A549 (cell line): ENCODE measurements at regions not wholly inside any gene's neighbourhood (a gene's known extent, or its start where the extent isn't known, plus 50 kb on each side); places are given as distances from the start of the nearest gene placed in this dataset.

Experiments used
- ATAC-seq, 2 experiments: fragments of 200-7000 bp in 1 of 2; fragments of >200 bp in 1 of 2; cut with Nextera tagmentation in 1 of 2; cut with Tn5 transposase in 1 of 2; 3 replicates each; pipeline versions ENCODE4 v1.8.0 to v1.9.1; 2018 to 2020; ENCODE audit warnings: mild to moderate bottlenecking in 1 of 2, moderate library complexity in 1 of 2
- CTCF ChIA-PET: fragments of 300-600 bp; sonication (Branson Sonifier 250); formaldehyde crosslinking; extraction: SDS; loops from one replicate; lab custom pipeline; 2021; ENCODE audit warnings: antibody characterized with exemption, inconsistent platforms; lab: Yijun Ruan, JAX
- POLR2A ChIA-PET: fragments of 350-600 bp; formaldehyde crosslinking; extraction: SDS; loops from one replicate; lab custom pipeline; 2021; ENCODE audit warnings: antibody characterized with exemption, inconsistent platforms; lab: Yijun Ruan, JAX
- DNase-seq, 2 experiments: peaks; one replicate each; pipeline versions ENCODE4 v3.0.0 to v3.0.0-alpha.2; 2011 to 2016; ENCODE audit warnings: low read depth in 1 of 2, low spot score in 1 of 2
- FAIRE-seq: peaks from 2 replicates; lab custom pipeline; 2011; peaks lifted over from hg19 to GRCh38; lab: Jason Lieb, UNC
- H3K27ac ChIP-seq, 2 experiments: fragments of >200 bp; sonication (Bioruptor Twin); formaldehyde crosslinking; 3 replicates each; pipeline ENCODE4 v1.5.1; 2016 to 2017
- H3K4me1 ChIP-seq: fragments of >200 bp; sonication (Bioruptor Twin); formaldehyde crosslinking; 3 replicates; pipeline ENCODE4 v1.6.1; 2016
- H3K4me2 ChIP-seq: fragments of >200 bp; sonication (Bioruptor Twin); formaldehyde crosslinking; 3 replicates; pipeline ENCODE4 v1.6.1; 2016
- H3K4me3 ChIP-seq: fragments of >200 bp; sonication (Bioruptor Twin); formaldehyde crosslinking; 3 replicates; pipeline ENCODE4 v1.5.1; 2016
- H3K9me3 ChIP-seq: fragments of >200 bp; sonication (Bioruptor Twin); formaldehyde crosslinking; 3 replicates; pipeline ENCODE4 v1.6.1; 2016
- BHLHE40 ChIP-seq: IDR thresholded peaks from 2 replicates; pipeline ENCODE4 v1.6.1; 2012; ENCODE audit warnings: low read depth, low read length, inconsistent platforms
- CHD2 ChIP-seq: fragments of 150-350 bp; IDR thresholded peaks from 2 replicates; pipeline ENCODE4 v1.6.1; 2014; ENCODE audit warnings: low read length; ENCODE audit not compliant: partially characterized antibody
- CHD4 ChIP-seq: fragments of 200-600 bp; sonication (generic); IDR thresholded peaks from 2 replicates; pipeline ENCODE4 v1.6.1; 2016; ENCODE audit warnings: antibody characterized with exemption, mild to moderate bottlenecking, borderline replicate concordance
- EHMT2 ChIP-seq: fragments of 200-600 bp; sonication (generic); IDR thresholded peaks from 2 replicates; pipeline ENCODE4 v1.6.1; 2016; ENCODE audit warnings: antibody characterized with exemption, low read depth, mild to moderate bottlenecking, moderate library complexity
- ESRRA ChIP-seq: fragments of 150-350 bp; IDR thresholded peaks from 2 replicates; pipeline ENCODE4 v1.6.1; 2014; ENCODE audit warnings: mild to moderate bottlenecking, low read length, borderline replicate concordance
- FOSB ChIP-seq: fragments of 250-450 bp; sonication (Bioruptor Pico); IDR thresholded peaks from 2 replicates; pipeline ENCODE4 v1.5.0; 2020; ENCODE audit warnings: mild to moderate bottlenecking, moderate library complexity
- FOSL2 ChIP-seq, 2 experiments: fragments of 450-650 bp in 1 of 2; fragments of >200 bp in 1 of 2; sonication (Bioruptor Twin) in 1 of 2; formaldehyde crosslinking; IDR thresholded peaks; 2 replicates each; pipeline versions ENCODE4 v1.5.0 to v1.6.1; 2016 to 2020; ENCODE audit warnings: mild to moderate bottlenecking in 1 of 2, moderate library complexity in 1 of 2
- GATA3 ChIP-seq: IDR thresholded peaks from 2 replicates; pipeline ENCODE4 v1.6.1; 2012; ENCODE audit warnings: borderline replicate concordance
- HOXA7 ChIP-seq: fragments of 250-450 bp; sonication (Bioruptor Pico); IDR thresholded peaks from 2 replicates; pipeline ENCODE4 v1.5.0; 2020; ENCODE audit warnings: mild to moderate bottlenecking, moderate library complexity
- JUN ChIP-seq, 2 experiments: fragments of >200 bp; sonication (Bioruptor Twin); formaldehyde crosslinking; IDR thresholded peaks; 2 replicates in 1 of 2; 3 replicates in 1 of 2; pipeline ENCODE4 v1.6.1; 2016 to 2017
- JUNB ChIP-seq: fragments of >200 bp; sonication (Bioruptor Twin); formaldehyde crosslinking; IDR thresholded peaks from 2 replicates; pipeline ENCODE4 v1.6.1; 2016
- MAZ ChIP-seq: fragments of 150-350 bp; IDR thresholded peaks from 2 replicates; pipeline ENCODE4 v1.6.1; 2014; ENCODE audit warnings: antibody characterized with exemption, low read depth, low read length, borderline replicate concordance
- NFE2L2 ChIP-seq: fragments of 150-350 bp; conservative IDR thresholded peaks from 2 replicates; pipeline ENCODE4 v1.6.1; 2014; ENCODE audit warnings: low read length
- NPAS2 ChIP-seq: fragments of 250-450 bp; sonication (Bioruptor Pico); IDR thresholded peaks from 2 replicates; pipeline ENCODE4 v1.8.0; 2022; ENCODE audit warnings: mild to moderate bottlenecking, moderate library complexity, borderline replicate concordance
- PHF8 ChIP-seq: fragments of 200-600 bp; sonication (generic); IDR thresholded peaks from 2 replicates; pipeline ENCODE4 v1.6.1; 2016; ENCODE audit warnings: low read depth, mild to moderate bottlenecking, antibody characterized with exemption, moderate library complexity, borderline replicate concordance
- POLR2AphosphoS2 ChIP-seq: conservative IDR thresholded peaks from 2 replicates; pipeline ENCODE4 v1.6.1; 2012; ENCODE audit warnings: low read length, improper control_type of control experiment, inconsistent platforms
- RAD21 ChIP-seq, 2 experiments: fragments of >200 bp in 1 of 2; sonication (Bioruptor Twin) in 1 of 2; formaldehyde crosslinking in 1 of 2; IDR thresholded peaks in 1 of 2; conservative IDR thresholded peaks in 1 of 2; 2 replicates in 1 of 2; 3 replicates in 1 of 2; pipeline ENCODE4 v1.6.1; 2012 to 2018; ENCODE audit warnings: inconsistent platforms in 1 of 2
- RARB ChIP-seq: fragments of 250-450 bp; sonication (Bioruptor Pico); IDR thresholded peaks from 2 replicates; pipeline ENCODE4 v1.8.0; 2021; ENCODE audit warnings: mild to moderate bottlenecking, moderate library complexity
- RCOR1 ChIP-seq: fragments of 150-350 bp; IDR thresholded peaks from 2 replicates; pipeline ENCODE4 v1.6.1; 2014; ENCODE audit warnings: antibody characterized with exemption, low read length, low read depth
- SMC3 ChIP-seq: fragments of >200 bp; sonication (Bioruptor Twin); formaldehyde crosslinking; IDR thresholded peaks from 3 replicates; pipeline ENCODE4 v1.6.1; 2018; ENCODE audit warnings: inconsistent platforms
- SREBF2 ChIP-seq: fragments of 450-650 bp; IDR thresholded peaks from 2 replicates; pipeline ENCODE4 v1.6.1; 2014; ENCODE audit warnings: mild to moderate bottlenecking, moderate library complexity
- ZSCAN20 ChIP-seq: fragments of 250-450 bp; sonication (Bioruptor Pico); IDR thresholded peaks from 2 replicates; pipeline ENCODE4 v1.8.0; 2022; ENCODE audit warnings: mild to moderate bottlenecking, moderate library complexity
- WGBS: methylation state at CpG from one replicate; pipeline ENCODE4 v1.1.6; 2017; ENCODE audit errors: missing lambda C conversion rate; 5-methylcytosine and 5-hydroxymethylcytosine counted together
- TF ChIP-seq, protein P1 (sequence below): fragments of >200 bp; sonication (Bioruptor Twin); formaldehyde crosslinking; IDR thresholded peaks from 3 replicates; pipeline ENCODE4 v1.6.1; 2016
- TF ChIP-seq, protein P2 (sequence below): fragments of >200 bp; sonication (Bioruptor Twin); formaldehyde crosslinking; IDR thresholded peaks from 2 replicates; pipeline ENCODE4 v1.6.1; 2016
- TF ChIP-seq, protein P3 (sequence below): fragments of 150-350 bp; IDR thresholded peaks from 2 replicates; pipeline ENCODE4 v1.6.1; 2014; ENCODE audit warnings: low read depth, mild to moderate bottlenecking, low read length
- TF ChIP-seq, protein P4 (sequence below): IDR thresholded peaks from 2 replicates; pipeline ENCODE4 v1.6.1; 2012; ENCODE audit warnings: low read depth, borderline replicate concordance

DNA sequence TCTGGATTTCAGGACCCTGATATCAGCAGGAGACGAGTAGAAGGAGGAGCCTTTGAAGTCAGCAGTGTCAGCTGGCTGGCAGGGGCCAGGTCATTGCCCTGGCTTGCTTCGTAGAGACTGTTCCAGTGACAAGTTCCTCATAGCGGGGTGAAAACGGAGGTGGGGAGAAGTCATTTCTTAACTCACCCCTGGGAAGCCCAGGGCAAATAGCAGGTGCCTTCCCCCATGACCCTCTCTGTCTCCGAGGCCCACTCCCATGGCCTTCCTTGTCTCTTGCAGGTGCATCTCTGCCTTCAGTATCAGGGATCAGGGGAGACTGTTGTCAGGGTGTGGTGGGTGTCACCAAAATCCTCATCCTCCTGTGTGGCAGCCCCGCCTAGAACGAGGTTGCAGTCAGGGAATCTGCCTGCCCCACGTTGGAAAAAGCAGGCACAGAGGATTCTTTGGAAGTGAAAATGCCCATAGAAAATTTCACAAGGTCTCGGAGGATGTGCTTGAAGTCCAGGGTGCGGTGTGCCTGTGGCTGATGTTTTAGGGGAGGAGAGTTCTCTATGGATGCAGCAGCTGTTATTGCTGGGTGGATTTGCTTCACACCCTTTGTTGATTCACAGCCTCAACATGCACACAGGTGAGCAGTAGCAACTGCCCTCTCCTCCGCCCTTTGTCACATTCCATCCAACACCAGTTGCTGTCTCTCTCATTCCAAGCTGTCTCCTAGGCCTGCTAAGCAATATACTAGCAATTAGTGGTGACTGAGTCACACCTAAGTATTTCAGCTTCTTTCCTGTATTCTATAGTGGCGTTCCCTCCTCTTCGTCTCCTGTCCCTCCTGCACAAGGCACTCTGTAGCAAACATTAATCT lies 142.6 kb upstream of the FHL2 start (continued):
- TF ChIP-seq ESRRA (no peak), JUNB (no peak)

DNA sequence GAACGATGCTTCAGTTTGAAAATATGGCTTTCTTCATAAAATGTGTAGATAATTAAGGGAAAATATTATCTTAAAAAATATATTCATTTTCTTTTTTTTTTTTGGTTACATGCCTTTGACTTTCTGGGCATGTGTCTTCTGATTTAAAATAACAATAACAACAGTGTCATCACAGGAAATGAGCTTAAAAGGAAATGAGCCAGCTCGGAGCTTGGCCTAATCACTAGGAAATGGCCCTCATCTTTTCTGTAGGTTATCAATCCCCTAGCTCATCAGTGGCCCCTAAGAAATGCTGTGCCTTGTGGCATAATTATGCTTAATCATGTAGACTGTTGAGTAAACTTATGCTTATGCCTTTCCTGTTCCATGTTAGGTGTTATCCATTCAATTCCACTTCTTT lies 141.8 kb upstream of the FHL2 start:
- no peaks in the 10 kb centered on the region for H3K9me3 ChIP-seq
- no peak overlapping the region for H3K4me3 ChIP-seq
- POLR2A ChIA-PET: no interaction called here
- DNase-seq (no peak), FAIRE-seq (no peak), ATAC-seq (no peak)
- no peak overlapping the region for H3K27ac ChIP-seq
- H3K4me2 ChIP-seq: no peak overlapping the region
- no peaks in the 10 kb centered on the region for H3K4me1 ChIP-seq
- TF ChIP-seq NPAS2 (CRISPR knock-in tag) (no peak), POLR2AphosphoS2 (no peak)
- CTCF ChIA-PET: no interaction called here
- 71% methylated on average over 2 of the region's 2 CpGs for WGBS

DNA sequence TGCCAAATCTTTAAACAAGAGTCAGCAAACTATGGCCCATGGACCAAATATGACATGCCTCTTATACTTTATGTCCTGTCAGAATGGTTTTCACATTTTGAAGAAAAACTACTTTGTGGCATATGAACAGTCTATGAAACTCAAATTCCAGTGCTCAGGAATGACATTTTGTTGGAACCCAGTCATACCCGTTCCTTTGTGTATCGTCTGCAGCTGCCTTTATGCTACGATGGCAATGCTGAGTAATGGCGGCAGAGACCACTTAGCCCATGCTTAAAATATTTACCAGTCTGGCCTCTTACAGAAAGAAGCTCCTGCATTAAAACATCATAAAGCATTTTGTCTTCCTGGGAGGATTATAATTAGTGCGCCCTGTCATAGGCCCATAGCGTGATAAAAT lies 140.5 kb upstream of the FHL2 start:
- 76% methylated on average over 6 of the region's 6 CpGs for WGBS
- POLR2A ChIA-PET: no interaction called here
- no peak for FAIRE-seq
- no peak for TF ChIP-seq SMC3
- TF ChIP-seq, protein P1, sequence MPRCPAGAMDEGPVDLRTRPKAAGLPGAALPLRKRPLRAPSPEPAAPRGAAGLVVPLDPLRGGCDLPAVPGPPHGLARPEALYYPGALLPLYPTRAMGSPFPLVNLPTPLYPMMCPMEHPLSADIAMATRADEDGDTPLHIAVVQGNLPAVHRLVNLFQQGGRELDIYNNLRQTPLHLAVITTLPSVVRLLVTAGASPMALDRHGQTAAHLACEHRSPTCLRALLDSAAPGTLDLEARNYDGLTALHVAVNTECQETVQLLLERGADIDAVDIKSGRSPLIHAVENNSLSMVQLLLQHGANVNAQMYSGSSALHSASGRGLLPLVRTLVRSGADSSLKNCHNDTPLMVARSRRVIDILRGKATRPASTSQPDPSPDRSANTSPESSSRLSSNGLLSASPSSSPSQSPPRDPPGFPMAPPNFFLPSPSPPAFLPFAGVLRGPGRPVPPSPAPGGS: no peak
- TF ChIP-seq, protein P2, sequence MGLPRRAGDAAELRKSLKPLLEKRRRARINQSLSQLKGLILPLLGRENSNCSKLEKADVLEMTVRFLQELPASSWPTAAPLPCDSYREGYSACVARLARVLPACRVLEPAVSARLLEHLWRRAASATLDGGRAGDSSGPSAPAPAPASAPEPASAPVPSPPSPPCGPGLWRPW: no peak
- no peak for TF ChIP-seq ESRRA
- TF ChIP-seq PHF8: no peak
- no peak for TF ChIP-seq JUN (IDR thresholded peaks at IDR 0.05)
- TF ChIP-seq ZSCAN20 (CRISPR knock-in tag): no peak
- TF ChIP-seq BHLHE40: no peak
- no peak for TF ChIP-seq POLR2AphosphoS2
- no peak for TF ChIP-seq CHD4
- no peak for TF ChIP-seq HOXA7 (CRISPR knock-in tag)
- TF ChIP-seq, all 56 proteins: peak for 0
- Histone ChIP-seq H3K4me1 (no peaks in the 10 kb centered on the region), H3K9me3 (no peaks in the 10 kb centered on the region), H3K4me3 (no peak overlapping the region), H3K27ac (no peak overlapping the region), H3K4me2 (no peak overlapping the region)
- CTCF ChIA-PET: interaction anchor here (0.6 to 1.6 kb wide), 2 partner anchors 10 to 11 kb away, joined by 3 to 6 read pairs; no protein-coding TSS in a partner anchor
- ATAC-seq (no peak), DNase-seq (no peak)

DNA sequence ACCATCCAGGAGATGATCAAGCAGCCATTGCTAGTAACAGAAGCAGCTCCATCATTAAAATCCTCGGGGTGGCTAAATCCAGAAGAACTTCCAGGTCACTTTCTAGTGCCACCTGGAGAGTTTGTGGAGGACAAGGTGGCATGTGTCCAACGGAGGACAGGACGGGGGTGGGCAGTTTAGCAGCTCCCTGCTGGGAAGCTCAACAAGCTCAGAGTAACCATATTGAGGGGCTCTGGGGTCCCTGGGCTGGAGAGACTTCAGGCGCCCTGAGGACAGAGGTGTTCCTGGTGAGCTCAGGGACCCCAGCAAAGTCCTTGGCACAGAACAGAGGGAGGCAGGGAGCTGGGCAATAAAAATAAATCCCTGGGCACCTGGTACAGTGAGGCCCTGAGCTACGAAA lies 140.0 kb upstream of the FHL2 start:
- WGBS: 44% methylated on average over 3 of the region's 5 CpGs
- Histone ChIP-seq H3K4me3 (no peak overlapping the region), H3K4me1 (no peaks in the 10 kb centered on the region), H3K9me3 (no peaks in the 10 kb centered on the region), H3K4me2 (no peak overlapping the region), H3K27ac (no peak overlapping the region)
- DNase-seq (no peak), FAIRE-seq (no peak), ATAC-seq (no peak)
- ChIA-PET CTCF (interaction anchor here (0.6 to 1.6 kb wide), 3 partner anchors 11 to 17 kb away, joined by 3 to 6 read pairs (median 6); no protein-coding TSS in a partner anchor), POLR2A (no interaction called here)
- TF ChIP-seq, protein P3, sequence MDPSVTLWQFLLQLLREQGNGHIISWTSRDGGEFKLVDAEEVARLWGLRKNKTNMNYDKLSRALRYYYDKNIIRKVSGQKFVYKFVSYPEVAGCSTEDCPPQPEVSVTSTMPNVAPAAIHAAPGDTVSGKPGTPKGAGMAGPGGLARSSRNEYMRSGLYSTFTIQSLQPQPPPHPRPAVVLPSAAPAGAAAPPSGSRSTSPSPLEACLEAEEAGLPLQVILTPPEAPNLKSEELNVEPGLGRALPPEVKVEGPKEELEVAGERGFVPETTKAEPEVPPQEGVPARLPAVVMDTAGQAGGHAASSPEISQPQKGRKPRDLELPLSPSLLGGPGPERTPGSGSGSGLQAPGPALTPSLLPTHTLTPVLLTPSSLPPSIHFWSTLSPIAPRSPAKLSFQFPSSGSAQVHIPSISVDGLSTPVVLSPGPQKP: no peak
- TF ChIP-seq GATA3: no peak
- no peak for TF ChIP-seq EHMT2
- no peak for TF ChIP-seq NFE2L2
- no peak for TF ChIP-seq FOSB (CRISPR knock-in tag)
- no peak for TF ChIP-seq RARB
- TF ChIP-seq MAZ: no peak
- no peak for TF ChIP-seq CHD2
- TF ChIP-seq SREBF2: no peak
- TF ChIP-seq, protein P4, sequence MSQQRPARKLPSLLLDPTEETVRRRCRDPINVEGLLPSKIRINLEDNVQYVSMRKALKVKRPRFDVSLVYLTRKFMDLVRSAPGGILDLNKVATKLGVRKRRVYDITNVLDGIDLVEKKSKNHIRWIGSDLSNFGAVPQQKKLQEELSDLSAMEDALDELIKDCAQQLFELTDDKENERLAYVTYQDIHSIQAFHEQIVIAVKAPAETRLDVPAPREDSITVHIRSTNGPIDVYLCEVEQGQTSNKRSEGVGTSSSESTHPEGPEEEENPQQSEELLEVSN: no peak
- TF ChIP-seq SMC3: no peak
- TF ChIP-seq, protein P1: no peak
- no peak for TF ChIP-seq RAD21 (conservative IDR thresholded peaks at IDR 0.05 in 1 of 2, IDR thresholded peaks at IDR 0.05 in 1 of 2)
- no peak for TF ChIP-seq POLR2AphosphoS2
- TF ChIP-seq RCOR1: no peak
- TF ChIP-seq FOSL2 (IDR thresholded peaks at IDR 0.05): no peak
- no peak for TF ChIP-seq FOSL2 (CRISPR knock-in tag; IDR thresholded peaks at IDR 0.05)
- no peak for TF ChIP-seq HOXA7 (CRISPR knock-in tag)
